ENCODE measurements at regions not wholly inside any gene's neighbourhood (a gene's known extent, or its start where the extent isn't known, plus 50 kb on each side); places are given as distances from the start of the nearest gene placed in this dataset.

DNA sequence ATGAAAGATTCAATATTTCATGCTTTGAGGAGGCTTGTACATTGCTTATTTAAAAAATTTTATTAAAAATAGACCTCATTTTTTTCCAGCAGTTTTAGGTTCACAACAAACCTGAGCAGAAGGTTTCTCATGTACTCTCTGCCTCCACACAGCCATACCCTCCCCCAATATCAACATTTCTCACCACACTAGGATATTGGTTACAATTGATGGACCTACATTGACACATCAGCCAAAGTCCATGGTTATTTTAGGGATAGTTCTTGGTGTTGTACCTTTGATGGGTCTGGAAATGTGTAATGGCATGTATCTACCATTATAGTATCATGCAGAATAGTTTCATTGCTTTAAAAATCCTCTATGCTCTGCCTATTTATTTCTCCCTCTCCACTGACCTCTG, 611.0 kb downstream of the KCTD8 start:
- no peak for DNase-seq

DNA sequence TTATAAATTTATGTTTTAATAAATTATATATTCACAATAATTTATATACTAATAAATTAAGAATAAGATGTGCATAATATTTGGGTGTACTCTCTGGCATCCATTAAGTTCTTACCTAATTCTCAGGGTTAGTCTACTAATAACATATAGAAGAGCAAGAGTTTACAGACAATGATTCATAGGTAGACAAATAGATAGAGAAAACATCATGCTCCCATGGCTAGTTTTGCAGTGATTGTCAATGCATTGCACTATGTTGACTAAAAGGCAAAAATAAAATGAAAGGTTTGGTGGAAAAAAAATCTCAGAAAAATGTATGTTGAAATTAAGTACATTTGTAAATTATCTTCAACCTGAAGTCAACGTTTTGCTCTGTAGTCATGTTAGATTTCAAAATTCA, 606.0 kb downstream of the KCTD8 start:
- DNase-seq = no peak

DNA sequence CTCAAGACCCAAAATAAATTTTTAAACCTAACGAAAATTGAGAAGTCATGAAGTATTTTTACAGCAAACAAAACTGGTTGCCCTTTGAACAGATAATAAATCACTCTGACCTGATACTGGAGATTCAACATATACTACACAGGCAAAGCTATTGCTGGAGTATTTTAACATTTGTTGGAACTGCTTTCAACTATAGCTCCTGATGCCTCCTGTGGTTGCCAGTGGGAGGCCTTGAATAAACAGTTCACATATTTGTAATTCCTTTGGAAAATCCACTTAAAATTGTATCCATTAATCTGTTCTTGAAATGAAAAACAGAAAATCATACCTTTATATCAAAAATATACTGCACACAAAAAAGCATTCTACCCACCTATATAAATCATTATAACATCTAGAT, 605.1 kb downstream of the KCTD8 start:
- no peak for DNase-seq

DNA sequence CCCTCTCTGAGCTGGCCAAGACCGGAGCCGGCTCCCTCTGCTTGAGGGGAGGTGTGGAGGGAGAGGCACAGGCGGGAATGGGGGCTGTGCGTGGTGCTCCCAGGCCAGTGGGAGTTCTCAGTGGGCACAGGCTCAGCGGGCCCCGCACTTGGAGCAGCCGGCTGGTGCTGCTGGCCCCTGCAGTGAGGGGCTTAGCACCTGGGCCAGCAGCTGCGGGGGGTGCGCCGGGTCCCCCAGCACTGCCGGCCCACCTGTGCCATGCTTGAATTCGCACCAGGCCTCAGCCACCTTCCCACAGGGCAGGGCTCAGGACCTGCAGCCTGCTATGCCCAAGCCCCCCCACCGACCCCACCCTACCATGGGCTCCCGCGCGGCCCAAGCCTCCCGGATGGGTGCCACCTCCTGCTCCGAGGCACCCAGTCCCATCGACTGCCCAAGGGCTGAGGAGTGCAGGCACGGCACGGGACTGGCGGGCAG, 602.5 kb downstream of the KCTD8 start:
- no peak for DNase-seq

DNA sequence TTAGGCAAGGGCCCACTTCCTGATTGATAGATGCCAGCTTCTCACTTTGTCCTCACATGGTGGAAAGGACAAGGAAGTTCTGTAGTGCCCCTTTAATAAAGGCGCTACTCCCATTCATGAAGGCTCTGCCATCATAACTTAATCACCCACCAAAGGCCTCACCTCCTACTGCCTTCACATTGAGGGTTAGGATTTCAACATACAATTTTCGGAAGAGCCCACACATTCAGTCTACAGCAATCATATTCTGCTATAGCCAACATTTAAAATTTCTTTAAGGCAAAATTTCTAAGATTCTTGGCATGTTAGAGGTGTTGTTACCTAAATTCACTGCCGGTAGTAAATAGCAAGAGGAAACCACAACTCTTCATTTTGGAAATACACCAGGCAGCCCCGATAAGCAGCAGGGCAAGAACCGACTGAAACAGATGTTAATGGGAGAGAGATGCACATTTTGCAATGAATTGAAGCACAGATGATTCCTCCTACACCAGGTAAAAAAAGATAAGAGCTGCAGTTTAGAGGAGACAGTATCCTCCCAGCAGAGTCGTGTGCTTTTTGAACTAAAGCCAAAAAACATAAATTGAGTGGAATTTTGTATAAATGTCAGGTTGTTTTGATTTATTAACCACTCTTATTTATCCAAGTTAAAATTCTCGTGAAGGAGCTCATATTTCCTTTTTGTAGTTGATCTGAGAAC, 594.9 kb downstream of the KCTD8 start:
- DNase-seq = no peak

DNA sequence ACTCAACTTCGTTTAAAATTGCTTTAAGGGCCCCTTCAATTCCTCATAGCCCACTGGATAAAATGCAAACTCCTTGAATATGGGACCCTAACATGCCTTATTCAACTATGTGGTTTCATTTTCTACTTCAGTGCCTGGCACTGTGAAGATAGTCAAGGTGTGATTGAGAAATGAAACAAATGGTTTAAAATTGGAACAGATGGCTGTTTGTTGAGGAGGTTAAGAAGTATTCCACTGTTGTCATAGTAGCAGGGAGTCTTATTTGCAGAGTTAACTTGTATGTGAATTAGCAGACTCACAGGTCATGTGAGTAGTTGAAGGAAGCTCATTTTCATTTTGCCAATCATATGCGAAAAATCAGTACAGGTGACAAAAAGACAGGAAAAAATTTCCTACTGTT, 593.3 kb downstream of the KCTD8 start:
- no peak for DNase-seq

DNA sequence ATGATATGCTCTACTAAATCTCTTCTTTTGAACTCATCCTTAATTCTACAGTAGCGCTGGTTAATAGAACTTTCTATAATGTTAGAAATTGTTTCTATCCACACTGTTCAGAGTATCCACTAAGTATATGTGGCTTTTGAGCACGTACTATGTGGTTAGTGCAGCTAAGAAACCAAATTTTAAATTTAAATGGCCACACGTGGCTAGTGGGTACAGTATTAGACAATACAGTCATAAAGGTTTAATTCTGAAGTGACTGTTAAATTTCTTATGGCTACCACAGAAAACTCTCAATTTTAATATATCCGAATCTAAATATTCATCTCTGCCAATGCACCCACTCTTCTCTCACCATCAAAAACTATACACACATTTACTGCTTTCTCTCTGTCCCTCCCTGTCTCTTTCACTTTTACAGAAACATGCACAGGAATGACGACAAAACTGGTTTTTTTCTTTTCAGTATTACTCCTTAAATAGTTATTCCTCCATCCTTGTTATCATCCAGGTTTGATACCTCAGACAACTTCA, 583.9 kb downstream of the KCTD8 start:
- no peak for DNase-seq

DNA sequence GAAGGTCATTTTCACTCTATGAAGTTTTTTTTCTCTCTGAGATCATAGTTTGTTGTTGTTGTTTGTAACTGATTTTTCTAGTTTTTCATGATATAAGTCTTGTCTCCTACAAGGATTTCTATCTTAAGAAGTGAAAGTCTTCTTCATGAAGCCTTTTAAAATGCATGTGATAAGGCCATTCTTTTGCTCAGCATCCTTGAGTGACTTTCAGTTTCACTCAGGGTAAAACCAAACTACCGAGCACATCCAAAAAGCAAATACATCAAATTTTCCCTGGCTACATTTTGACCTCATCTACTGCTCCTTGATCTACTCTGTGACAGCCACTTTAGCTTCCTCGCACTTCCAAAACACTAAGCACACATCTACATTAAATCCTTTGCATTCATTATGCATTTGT, 580.7 kb downstream of the KCTD8 start:
- no peak for DNase-seq

DNA sequence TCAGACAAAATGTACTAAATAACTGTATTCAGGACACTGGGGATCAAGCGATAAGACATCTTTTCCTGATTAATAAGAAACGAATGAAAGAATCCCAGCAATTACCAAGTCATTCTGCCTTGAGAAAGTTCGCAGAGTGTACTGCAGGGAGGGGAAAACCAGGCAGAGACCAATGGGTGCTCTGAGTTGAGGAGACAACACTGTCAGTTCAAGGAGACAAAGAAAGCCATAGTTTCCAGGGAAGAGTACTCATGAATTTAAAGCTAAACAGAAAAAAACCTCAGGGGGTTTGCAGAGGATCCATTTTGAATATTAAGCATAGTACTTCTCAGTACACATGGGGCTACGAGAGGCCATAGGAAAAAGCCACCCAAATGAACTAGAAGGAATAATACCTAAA, 573.0 kb downstream of the KCTD8 start:
- DNase-seq = no peak

DNA sequence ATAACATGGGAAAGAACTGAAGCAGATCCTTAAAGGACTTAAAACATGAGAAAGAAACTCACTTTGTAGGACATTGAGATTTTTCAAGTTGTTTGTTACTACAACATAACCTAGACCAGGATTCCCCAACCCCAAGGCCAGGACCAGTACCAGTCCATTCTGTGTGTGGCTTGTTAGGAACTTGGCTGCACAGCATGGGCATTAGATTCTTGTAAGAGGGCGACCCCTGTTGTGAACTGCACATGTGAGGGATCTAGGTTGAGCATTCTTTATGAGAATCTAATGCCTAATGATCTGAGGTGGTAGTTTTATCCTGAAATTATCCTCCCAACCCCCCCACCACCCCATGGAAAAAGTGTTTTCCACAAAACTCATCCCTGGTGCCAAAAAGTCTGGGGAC, 566.1 kb downstream of the KCTD8 start:
- DNase-seq = peak; percentile 13

DNA sequence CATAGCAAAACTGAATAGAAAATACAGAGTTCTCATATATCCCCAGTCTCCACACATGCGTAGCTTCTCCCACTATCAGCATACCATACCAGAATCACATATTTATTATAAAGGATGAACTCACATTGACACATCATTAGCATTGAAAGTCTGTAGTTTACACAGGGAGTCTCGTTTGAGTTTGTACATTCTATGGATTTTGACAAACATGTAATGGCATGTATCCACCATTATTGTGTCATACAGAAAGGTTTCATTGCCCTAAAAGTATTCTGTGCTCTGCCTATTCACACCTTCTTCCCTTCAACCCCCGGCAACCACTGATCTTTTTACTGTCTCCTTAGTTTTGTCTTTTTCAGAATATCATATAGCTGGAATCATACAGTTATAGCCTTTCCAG, 562.4 kb downstream of the KCTD8 start:
- DNase-seq = no peak

DNA sequence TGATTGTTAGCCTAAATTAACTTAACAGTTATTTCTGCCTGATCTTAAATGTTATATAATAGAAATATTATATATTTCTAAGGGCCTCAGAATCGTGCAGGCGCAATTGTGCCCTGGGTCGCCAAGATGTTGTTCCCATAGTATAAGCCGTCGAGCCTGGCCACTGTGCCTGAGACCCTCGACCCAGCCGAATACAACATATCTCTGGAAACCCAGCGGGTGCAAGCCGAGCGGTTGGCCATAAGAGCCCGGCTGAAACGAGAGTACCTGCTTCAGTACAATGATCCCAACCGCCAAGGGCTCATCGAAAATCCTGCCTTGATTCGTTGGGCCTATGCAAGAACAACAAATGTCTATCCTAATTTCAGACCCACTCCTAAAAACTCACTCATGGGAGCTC, 549.8 kb downstream of the KCTD8 start:
- no peak for DNase-seq

DNA sequence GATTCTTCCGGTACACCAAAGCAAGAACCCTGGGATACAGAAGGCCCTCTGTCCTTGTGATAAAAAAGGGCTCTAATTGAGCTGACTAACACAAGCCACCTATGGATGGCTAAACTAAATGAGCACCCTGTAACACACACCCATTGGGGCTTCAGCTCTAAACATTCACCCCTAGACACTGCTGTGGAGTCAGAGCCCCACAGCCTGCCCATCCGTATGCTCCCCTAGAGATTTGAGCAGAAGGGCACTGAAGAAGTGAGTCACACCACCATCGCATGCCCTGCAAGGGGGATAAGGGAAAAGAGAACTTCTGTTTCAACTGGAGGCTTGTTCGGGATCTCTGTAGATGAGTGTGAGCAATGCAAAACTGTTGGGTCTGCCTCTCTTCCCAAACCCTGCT, 545.2 kb downstream of the KCTD8 start:
- DNase-seq = no peak

DNA sequence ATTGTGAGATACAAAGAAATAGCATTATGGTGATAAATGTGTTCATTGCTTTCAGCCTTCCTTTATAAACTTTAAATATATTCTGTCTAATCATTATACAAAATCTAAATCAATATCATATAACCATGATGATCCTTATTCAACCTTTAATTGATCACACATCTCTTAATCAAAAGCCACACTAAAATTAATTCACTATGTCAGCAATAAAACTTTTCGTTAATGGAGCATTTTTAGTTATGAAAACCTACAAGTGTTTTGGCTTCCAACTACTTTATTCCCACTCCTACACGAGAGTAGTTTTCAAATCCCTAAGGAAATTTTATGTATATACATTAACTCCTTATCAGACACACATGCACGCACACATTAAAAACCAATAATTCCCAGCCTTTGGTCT, 530.2 kb downstream of the KCTD8 start:
- DNase-seq = no peak

DNA sequence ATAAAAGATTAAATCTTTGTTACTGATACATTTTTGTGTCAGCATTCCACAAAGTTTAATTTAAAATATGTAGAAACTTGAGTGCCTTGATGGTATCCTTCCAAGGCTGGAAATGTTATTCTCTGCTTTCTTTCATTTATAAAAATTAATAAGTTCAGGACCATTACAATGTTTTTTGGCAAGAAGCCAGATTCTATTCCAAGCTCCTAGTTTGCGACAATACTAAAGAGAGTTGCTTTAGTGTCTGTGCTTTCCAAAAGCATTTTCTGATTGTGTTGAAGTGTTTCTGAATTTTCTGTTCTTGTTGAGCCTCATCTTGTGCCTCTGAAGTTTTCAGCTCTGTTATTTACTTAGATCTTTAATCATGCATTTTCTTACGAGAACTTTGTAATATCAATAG, 516.2 kb downstream of the KCTD8 start:
- no peak for DNase-seq

DNA sequence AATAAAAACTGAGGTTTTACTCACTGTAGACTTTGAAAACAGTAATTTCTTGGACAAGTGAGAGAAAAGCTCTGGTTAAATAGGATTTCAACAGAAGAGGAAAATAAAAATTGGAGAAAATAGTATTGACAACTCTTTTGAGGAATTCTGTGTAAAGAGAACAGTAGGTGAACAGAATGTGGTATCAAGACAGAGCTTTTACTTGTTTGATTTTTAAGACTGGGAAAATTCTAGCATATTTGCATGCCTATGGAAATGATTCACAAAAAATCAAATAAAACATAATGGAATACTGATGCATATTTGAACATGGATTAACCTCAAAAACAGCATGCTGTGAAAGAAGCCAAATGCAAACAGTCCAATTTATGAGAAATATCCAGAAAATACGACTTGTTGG, 504.6 kb downstream of the KCTD8 start:
- no peak for DNase-seq

DNA sequence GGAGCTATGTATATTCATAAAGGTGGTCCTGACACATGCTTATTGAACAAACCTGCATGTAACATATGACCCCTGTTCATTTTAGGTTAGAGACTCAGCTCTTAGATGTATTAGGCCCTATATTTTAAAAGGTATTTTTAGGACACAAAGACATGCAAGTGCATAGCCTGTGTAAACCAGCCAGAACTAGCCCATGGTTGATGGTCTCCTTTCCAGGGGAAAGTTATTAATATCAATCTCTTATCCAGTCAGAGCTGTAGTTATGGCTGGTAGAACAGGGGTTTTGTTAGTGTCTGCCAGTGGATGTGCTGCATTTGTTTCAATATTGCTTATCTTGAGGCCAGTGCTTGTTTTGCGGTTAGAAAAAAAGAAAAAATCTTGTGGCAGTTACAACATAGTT, 488.6 kb downstream of the KCTD8 start:
- DNase-seq = no peak

DNA sequence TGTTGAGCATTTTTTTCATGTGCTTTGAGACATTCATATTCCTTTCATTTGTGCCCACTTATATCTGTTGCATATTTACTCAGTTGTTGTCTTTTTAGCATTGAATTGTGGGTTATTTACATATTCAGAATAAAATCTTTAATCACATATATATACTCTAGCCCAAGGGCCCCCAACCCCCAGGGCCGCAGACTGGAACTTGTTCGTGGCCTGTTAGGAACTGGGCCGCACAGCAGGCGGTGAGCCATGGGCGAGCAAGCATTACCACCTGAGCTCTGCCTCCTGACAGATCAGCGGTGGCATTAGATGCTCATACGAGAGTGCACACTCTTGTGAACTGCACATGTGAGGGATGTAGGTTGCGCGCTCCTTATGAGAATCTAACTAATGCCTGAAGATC, 480.6 kb downstream of the KCTD8 start:
- no peak for DNase-seq

DNA sequence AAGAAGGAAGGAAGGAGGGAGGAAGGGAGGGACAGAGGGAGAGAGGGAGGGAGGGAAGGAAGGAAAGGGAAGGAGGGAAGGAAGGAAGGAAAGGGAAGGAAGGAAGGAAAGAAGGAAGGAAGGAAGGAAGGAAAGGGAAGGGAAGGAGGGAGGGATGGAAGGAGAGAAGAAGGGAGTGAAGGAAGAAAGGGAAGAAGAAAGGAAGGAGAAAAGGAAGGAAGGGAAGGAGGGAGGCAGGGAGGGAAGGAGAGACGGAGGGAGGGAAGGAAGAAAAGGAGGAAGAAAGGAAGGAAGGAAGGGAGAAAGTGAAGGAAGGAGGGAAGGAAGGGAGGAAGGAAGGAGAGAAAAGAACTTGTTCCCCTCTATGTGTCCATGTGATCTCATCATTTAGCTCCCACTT, 465.0 kb downstream of the KCTD8 start:
- DNase-seq = no peak

DNA sequence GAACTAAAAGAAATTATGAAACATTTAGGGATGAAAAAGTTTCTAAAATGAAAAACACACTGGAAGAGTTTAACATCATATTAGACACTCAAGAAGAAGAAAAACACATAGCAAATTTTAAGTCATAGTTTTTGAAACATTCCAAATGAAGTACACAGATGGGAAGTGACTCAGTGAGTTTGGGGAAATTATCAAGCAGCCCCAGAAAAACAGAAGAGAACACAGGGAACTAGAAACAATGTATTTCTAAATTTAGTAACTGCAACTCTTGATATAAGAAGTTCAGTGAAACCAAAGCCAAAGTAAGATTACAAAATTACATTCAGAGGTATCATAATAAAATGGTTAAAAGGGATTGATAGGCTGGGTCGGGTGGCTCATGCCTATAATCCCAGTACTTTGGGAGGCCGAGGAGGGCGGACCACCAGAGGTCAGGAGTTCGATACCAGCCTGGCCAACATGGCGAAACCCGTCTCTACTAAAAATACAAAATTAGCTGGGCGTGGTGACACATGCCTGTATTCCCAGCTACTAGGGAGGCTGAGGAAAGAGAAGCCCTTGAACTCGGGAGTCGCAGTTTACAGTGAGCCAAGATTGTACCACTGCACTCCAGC, 461.2 kb downstream of the KCTD8 start:
- DNase-seq = no peak

DNA sequence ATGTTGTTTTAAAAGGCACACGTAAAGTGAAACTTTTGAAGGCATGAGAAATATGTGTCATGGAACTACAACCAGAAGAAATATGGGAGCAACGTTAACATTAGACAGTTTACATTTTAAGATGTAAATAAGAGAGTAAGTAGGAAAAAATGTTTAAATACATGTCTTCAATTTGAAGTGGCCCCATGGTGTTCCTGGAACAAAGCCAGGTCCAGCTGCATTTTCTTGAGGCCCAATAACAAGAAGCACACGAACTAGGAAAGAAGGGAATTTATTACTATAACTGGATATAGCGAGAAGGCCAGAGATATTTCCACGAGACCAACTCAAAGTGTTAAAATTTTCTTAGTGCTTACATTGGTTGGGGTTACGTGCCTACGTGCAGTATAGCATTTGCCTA, 458.1 kb downstream of the KCTD8 start:
- no peak for DNase-seq

DNA sequence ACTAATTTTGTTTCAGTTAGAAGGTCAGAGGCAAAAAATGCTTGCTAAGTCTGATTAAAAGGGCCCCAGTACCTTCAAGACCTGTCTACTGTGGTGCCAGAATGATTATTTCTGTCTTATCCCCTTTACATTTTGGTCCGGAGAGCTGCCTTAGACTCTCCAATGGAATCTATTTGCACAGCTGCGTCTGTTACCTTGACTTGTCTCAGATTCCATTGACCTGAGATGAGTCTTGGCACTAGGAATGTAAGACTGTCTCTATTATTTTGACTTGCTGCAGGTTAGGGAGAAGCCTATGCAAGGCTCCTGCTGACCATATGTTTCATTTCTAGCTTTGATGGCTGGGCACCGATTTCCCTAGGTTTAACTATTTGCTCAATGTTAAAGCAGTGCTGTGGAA, 457.6 kb downstream of the KCTD8 start:
- no peak for DNase-seq

DNA sequence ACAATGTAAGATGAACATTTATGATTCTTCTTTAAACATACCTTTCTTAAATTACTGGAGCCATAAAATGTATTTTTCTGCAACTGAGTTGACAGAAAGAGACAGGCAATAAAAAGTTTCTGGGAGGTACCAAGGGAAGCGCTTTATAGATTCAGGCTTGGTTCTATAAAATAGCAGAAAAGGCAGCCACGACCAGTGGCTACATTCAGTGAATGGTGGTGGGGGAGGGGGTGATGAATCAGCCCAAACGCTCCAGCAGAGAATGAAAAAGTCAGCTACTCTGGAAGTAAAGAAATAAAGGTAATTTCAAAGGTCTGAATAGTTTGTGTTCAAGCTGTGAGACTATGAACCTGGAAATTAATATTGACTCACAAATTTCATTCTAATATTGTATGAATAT, 456.1 kb downstream of the KCTD8 start:
- DNase-seq = no peak

DNA sequence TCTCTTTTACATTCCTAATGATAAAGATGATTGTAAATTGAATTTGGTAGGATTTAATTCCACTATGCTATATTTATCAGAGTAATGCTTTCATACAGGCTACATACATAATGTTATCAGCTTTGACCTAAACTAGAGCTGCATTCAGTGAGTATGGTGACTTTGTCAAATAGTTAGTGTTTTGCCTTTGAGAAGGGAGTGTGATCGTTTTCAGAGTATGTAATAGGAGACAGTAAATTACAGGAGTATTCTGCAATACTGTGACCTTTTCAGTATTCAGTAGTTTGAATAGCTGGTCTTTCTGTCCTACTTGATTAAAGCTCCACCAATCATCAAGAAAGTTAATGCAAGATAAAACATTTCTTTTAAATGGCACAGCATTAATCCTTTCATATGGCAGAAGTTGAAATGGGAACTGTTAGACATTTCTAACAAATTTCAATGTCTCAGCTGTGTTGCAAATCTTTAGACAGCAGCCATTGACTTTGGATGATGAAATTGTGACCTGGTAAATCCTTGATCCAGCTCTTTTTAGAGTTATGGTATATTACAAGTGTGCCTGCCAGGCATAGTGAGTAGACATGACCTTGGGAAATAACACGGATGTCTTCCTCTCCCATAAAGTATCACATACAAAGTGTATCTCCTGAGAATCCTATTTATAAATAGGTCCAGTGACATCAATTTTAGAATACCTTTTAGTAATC, 455.3 kb downstream of the KCTD8 start:
- no peak for DNase-seq
